ENCODE measurements at regions not wholly inside any gene's neighbourhood (a gene's known extent, or its start where the extent isn't known, plus 50 kb on each side); places are given as distances from the start of the nearest gene placed in this dataset.

DNA sequence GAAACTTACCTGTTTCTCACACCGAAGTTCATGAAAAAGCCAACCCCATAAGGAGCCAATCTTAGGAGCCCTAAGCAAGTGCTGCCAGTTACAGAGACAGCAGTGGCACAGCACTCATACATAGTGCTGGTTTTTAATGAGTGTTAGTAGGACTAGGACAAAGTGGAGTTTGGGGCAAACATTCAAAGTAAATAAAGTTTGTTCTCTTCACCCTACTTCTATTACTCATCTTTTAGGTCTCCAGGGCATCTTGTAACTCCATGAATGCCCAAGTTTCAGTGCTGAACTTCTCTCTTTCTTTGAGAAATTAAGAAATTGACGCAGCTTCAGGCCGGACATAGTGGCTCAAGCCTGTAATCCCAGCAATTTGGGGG lies 584.7 kb downstream of the EBF1 start:
- Mint-ChIP-seq H3K27me3 (peaks cover 3% of the 10 kb centered on the region), H3K4me3 (ENCODE audit: low read depth) (no peak overlapping the region), H3K9me3 (ENCODE audit: low read depth) (no peaks in the 10 kb centered on the region), H3K36me3 (ENCODE audit: insufficient read depth) (no peaks in the 10 kb centered on the region), H3K27ac (no peak overlapping the region), H3K4me1 (ENCODE audit: low read depth) (peaks cover 16% of the 10 kb centered on the region)
- no peak for DNase-seq (ENCODE audit: low spot score, unreplicated experiment)
- TF ChIP-seq, protein P1, sequence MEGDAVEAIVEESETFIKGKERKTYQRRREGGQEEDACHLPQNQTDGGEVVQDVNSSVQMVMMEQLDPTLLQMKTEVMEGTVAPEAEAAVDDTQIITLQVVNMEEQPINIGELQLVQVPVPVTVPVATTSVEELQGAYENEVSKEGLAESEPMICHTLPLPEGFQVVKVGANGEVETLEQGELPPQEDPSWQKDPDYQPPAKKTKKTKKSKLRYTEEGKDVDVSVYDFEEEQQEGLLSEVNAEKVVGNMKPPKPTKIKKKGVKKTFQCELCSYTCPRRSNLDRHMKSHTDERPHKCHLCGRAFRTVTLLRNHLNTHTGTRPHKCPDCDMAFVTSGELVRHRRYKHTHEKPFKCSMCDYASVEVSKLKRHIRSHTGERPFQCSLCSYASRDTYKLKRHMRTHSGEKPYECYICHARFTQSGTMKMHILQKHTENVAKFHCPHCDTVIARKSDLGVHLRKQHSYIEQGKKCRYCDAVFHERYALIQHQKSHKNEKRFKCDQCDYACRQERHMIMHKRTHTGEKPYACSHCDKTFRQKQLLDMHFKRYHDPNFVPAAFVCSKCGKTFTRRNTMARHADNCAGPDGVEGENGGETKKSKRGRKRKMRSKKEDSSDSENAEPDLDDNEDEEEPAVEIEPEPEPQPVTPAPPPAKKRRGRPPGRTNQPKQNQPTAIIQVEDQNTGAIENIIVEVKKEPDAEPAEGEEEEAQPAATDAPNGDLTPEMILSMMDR (IDR thresholded peaks at IDR 0.05; ENCODE audit: unreplicated experiment) = no peak

DNA sequence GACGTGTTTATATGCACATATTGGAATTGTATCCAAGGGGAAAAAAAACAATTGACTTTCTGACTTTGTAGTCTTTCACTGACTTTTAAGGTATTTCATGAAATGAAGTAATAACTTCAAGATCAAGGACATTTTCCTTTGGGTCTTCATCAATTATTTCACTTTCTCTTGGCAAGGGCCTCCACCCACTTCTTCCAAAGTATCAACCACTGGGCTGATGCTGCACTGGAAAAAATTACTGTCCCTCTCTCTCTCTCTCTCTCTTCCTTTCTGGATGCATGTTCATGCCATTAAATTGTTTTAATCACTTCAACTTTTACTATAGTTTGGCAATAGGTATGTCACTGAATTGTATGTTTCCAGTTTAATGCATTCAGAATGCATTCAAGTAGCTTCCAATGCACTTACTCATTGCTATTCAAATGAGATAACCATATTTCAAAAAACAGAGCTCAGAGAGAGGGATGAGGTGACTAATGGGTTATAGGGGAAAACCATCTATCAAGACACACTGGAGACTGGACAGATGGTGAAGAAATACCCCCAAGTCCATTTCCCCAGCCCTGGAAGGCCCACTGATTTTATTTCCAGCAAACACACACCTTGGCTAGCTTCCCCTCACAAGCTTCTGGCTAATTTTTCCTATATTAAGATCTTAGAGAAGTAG lies 585.3 kb downstream of the EBF1 start:
- Mint-ChIP-seq H3K4me3 (ENCODE audit: low read depth) (no peak overlapping the region), H3K4me1 (ENCODE audit: low read depth) (peaks cover 14% of the 10 kb centered on the region), H3K9me3 (ENCODE audit: low read depth) (no peaks in the 10 kb centered on the region), H3K36me3 (ENCODE audit: insufficient read depth) (no peaks in the 10 kb centered on the region), H3K27me3 (peaks cover 3% of the 10 kb centered on the region), H3K27ac (no peak overlapping the region)
- DNase-seq (ENCODE audit: low spot score, unreplicated experiment) = no peak
- TF ChIP-seq, protein P1 (IDR thresholded peaks at IDR 0.05; ENCODE audit: unreplicated experiment) = no peak

DNA sequence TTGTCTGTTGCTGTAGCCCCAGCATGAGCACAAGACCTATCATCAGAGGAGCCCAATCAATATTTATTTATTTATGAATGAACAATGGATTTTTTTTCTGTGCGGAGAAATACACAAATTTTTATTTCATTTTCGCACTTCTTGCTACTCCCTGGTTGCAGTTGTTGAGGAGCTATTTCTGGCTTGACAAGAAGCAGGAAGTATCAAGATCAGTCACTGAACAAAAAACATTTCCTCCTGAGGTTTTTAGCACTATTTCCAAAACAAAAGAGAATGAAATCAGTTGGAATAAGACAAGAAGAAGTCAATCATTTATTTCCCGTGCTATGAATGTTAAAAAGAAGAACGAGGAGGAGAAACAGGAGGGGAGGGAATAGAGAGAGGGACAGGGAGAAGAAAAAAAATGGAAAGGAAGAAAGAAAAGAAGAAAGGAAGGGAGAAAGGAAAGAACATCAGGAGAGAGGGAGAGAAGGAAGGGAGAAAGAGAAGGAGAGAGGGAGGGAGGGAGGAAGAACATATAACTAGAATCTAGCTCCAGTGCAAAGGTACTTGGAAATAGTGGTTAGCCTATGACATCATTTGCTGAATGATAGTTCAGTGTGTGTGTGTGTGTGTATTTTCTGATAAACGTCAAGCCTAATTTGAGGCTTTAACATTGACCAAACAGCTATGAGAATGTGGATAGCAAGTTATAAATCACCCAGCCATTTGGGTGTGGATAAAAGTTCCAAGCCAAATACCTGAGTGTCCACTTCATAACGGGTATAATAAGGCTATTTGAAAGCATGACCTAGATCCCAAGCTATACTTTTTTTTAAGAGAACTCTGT lies 586.0 kb downstream of the EBF1 start:
- Mint-ChIP-seq H3K27me3 (no peaks in the 10 kb centered on the region), H3K27ac (no peak overlapping the region), H3K9me3 (ENCODE audit: low read depth) (no peaks in the 10 kb centered on the region), H3K4me3 (ENCODE audit: low read depth) (no peak overlapping the region), H3K4me1 (ENCODE audit: low read depth) (peaks cover 14% of the 10 kb centered on the region), H3K36me3 (ENCODE audit: insufficient read depth) (no peaks in the 10 kb centered on the region)
- TF ChIP-seq, protein P1 (IDR thresholded peaks at IDR 0.05; ENCODE audit: unreplicated experiment) = no peak
- no peak for DNase-seq (ENCODE audit: low spot score, unreplicated experiment)

GRCh38 chr5:158511454-158511853 lies 588.3 kb downstream of the EBF1 start:
- Mint-ChIP-seq H3K4me1 (ENCODE audit: low read depth) (peaks cover 14% of the 10 kb centered on the region), H3K27me3 (no peaks in the 10 kb centered on the region), H3K9me3 (ENCODE audit: low read depth) (peaks cover 5% of the 10 kb centered on the region), H3K27ac (no peak overlapping the region), H3K4me3 (ENCODE audit: low read depth) (no peak overlapping the region), H3K36me3 (ENCODE audit: insufficient read depth) (no peaks in the 10 kb centered on the region)
- DNase-seq (ENCODE audit: low spot score, unreplicated experiment) = no peak
- TF ChIP-seq, protein P1 (IDR thresholded peaks at IDR 0.05; ENCODE audit: unreplicated experiment) = no peak

DNA sequence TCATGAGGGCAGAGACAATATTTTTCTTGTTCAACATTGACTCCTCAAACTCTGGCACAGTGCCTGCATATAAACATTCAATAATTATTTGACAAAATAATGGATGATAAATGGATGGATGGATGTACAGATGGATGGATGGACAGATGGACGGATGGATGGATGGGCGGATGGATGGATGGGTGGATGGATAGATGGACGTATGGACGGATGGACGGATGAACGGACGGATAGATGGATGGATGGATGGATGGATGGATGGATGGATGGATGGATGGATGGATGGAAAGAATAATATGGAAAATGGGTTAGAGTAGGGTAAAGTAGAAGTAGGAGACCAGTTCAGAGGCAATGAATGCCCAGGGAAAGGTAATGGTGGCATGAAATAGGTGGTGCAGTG lies 589.2 kb downstream of the EBF1 start:
- peaks cover 14% of the 10 kb centered on the region for H3K4me1 Mint-ChIP-seq (ENCODE audit: low read depth)
- H3K9me3 Mint-ChIP-seq (ENCODE audit: low read depth) = peaks cover 12% of the 10 kb centered on the region
- TF ChIP-seq, protein P1 (IDR thresholded peaks at IDR 0.05; ENCODE audit: unreplicated experiment) = no peak
- no peak for DNase-seq (ENCODE audit: low spot score, unreplicated experiment)
- no peak overlapping the region for H3K4me3 Mint-ChIP-seq (ENCODE audit: low read depth)
- H3K36me3 Mint-ChIP-seq (ENCODE audit: insufficient read depth) = peaks cover 2% of the 10 kb centered on the region
- H3K27ac Mint-ChIP-seq = no peak overlapping the region
- H3K27me3 Mint-ChIP-seq = no peaks in the 10 kb centered on the region
